A549 (cell line): ENCODE measurements at regions not wholly inside any gene's neighbourhood (a gene's known extent, or its start where the extent isn't known, plus 50 kb on each side); places are given as distances from the start of the nearest gene placed in this dataset.

Experiments used
- ATAC-seq, 2 experiments: fragments of 200-7000 bp in 1 of 2; fragments of >200 bp in 1 of 2; cut with Nextera tagmentation in 1 of 2; cut with Tn5 transposase in 1 of 2; 3 replicates each; pipeline versions ENCODE4 v1.8.0 to v1.9.1; 2018 to 2020; ENCODE audit warnings: mild to moderate bottlenecking in 1 of 2, moderate library complexity in 1 of 2
- CTCF ChIA-PET: fragments of 300-600 bp; sonication (Branson Sonifier 250); formaldehyde crosslinking; extraction: SDS; loops from one replicate; lab custom pipeline; 2021; ENCODE audit warnings: antibody characterized with exemption, inconsistent platforms; lab: Yijun Ruan, JAX
- POLR2A ChIA-PET: fragments of 350-600 bp; formaldehyde crosslinking; extraction: SDS; loops from one replicate; lab custom pipeline; 2021; ENCODE audit warnings: antibody characterized with exemption, inconsistent platforms; lab: Yijun Ruan, JAX
- DNase-seq, 2 experiments: peaks; one replicate each; pipeline versions ENCODE4 v3.0.0 to v3.0.0-alpha.2; 2011 to 2016; ENCODE audit warnings: low read depth in 1 of 2, low spot score in 1 of 2
- FAIRE-seq: peaks from 2 replicates; lab custom pipeline; 2011; peaks lifted over from hg19 to GRCh38; lab: Jason Lieb, UNC
- H3K27ac ChIP-seq, 2 experiments: fragments of >200 bp; sonication (Bioruptor Twin); formaldehyde crosslinking; 3 replicates each; pipeline ENCODE4 v1.5.1; 2016 to 2017
- H3K4me1 ChIP-seq: fragments of >200 bp; sonication (Bioruptor Twin); formaldehyde crosslinking; 3 replicates; pipeline ENCODE4 v1.6.1; 2016
- H3K4me2 ChIP-seq: fragments of >200 bp; sonication (Bioruptor Twin); formaldehyde crosslinking; 3 replicates; pipeline ENCODE4 v1.6.1; 2016
- H3K4me3 ChIP-seq: fragments of >200 bp; sonication (Bioruptor Twin); formaldehyde crosslinking; 3 replicates; pipeline ENCODE4 v1.5.1; 2016
- H3K9me3 ChIP-seq: fragments of >200 bp; sonication (Bioruptor Twin); formaldehyde crosslinking; 3 replicates; pipeline ENCODE4 v1.6.1; 2016
- BHLHE40 ChIP-seq: IDR thresholded peaks from 2 replicates; pipeline ENCODE4 v1.6.1; 2012; ENCODE audit warnings: low read depth, low read length, inconsistent platforms
- CBX2 ChIP-seq: fragments of 200-600 bp; sonication (generic); IDR thresholded peaks from 2 replicates; pipeline ENCODE4 v1.6.1; 2016; ENCODE audit warnings: low read depth, mild to moderate bottlenecking, borderline replicate concordance
- CEBPB ChIP-seq, 2 experiments: fragments of >200 bp in 1 of 2; sonication (Bioruptor Twin) in 1 of 2; formaldehyde crosslinking in 1 of 2; IDR thresholded peaks; 2 replicates each; pipeline ENCODE4 v1.6.1; 2012 to 2016
- CHD4 ChIP-seq: fragments of 200-600 bp; sonication (generic); IDR thresholded peaks from 2 replicates; pipeline ENCODE4 v1.6.1; 2016; ENCODE audit warnings: antibody characterized with exemption, mild to moderate bottlenecking, borderline replicate concordance
- EP300 ChIP-seq, 2 experiments: fragments of >200 bp; sonication (Bioruptor Twin); formaldehyde crosslinking; IDR thresholded peaks; 2 replicates in 1 of 2; 3 replicates in 1 of 2; pipeline ENCODE4 v1.6.1; 2016 to 2017
- FOXS1 ChIP-seq: fragments of 250-450 bp; sonication (Bioruptor Pico); IDR thresholded peaks from 2 replicates; pipeline ENCODE4 v1.5.0; 2020; ENCODE audit warnings: mild to moderate bottlenecking, moderate library complexity
- GATA3 ChIP-seq: IDR thresholded peaks from 2 replicates; pipeline ENCODE4 v1.6.1; 2012; ENCODE audit warnings: borderline replicate concordance
- HOXA7 ChIP-seq: fragments of 250-450 bp; sonication (Bioruptor Pico); IDR thresholded peaks from 2 replicates; pipeline ENCODE4 v1.5.0; 2020; ENCODE audit warnings: mild to moderate bottlenecking, moderate library complexity
- HOXB13 ChIP-seq: fragments of 250-450 bp; sonication (Bioruptor Pico); IDR thresholded peaks from 2 replicates; pipeline ENCODE4 v1.5.0; 2020; ENCODE audit warnings: low read depth, mild to moderate bottlenecking, moderate library complexity
- MAZ ChIP-seq: fragments of 150-350 bp; IDR thresholded peaks from 2 replicates; pipeline ENCODE4 v1.6.1; 2014; ENCODE audit warnings: antibody characterized with exemption, low read depth, low read length, borderline replicate concordance
- NR3C1 ChIP-seq: fragments of >200 bp; sonication (Bioruptor Twin); formaldehyde crosslinking; IDR thresholded peaks from 3 replicates; pipeline ENCODE4 v1.6.1; 2017
- POLR2AphosphoS2 ChIP-seq: conservative IDR thresholded peaks from 2 replicates; pipeline ENCODE4 v1.6.1; 2012; ENCODE audit warnings: low read length, improper control_type of control experiment, inconsistent platforms
- RAD21 ChIP-seq, 2 experiments: fragments of >200 bp in 1 of 2; sonication (Bioruptor Twin) in 1 of 2; formaldehyde crosslinking in 1 of 2; IDR thresholded peaks in 1 of 2; conservative IDR thresholded peaks in 1 of 2; 2 replicates in 1 of 2; 3 replicates in 1 of 2; pipeline ENCODE4 v1.6.1; 2012 to 2018; ENCODE audit warnings: inconsistent platforms in 1 of 2
- RFX5 ChIP-seq: fragments of 450-650 bp; IDR thresholded peaks from 2 replicates; pipeline ENCODE4 v1.7.1; 2014; ENCODE audit warnings: antibody characterized with exemption, mild to moderate bottlenecking, moderate library complexity
- SMC3 ChIP-seq: fragments of >200 bp; sonication (Bioruptor Twin); formaldehyde crosslinking; IDR thresholded peaks from 3 replicates; pipeline ENCODE4 v1.6.1; 2018; ENCODE audit warnings: inconsistent platforms
- TFCP2L1 ChIP-seq: fragments of 250-450 bp; sonication (Bioruptor Pico); IDR thresholded peaks from 2 replicates; pipeline ENCODE4 v1.5.0; 2021; ENCODE audit warnings: mild to moderate bottlenecking
- ZC3H11A ChIP-seq: fragments of 450-650 bp; IDR thresholded peaks from 2 replicates; pipeline ENCODE4 v1.6.1; 2014; ENCODE audit warnings: antibody characterized with exemption, mild to moderate bottlenecking
- ZNF302 ChIP-seq: fragments of 250-450 bp; sonication (Bioruptor Pico); IDR thresholded peaks from 2 replicates; pipeline ENCODE4 v1.9.0; 2021; ENCODE audit warnings: inconsistent platforms, mild to moderate bottlenecking, moderate library complexity
- WGBS: methylation state at CpG from one replicate; pipeline ENCODE4 v1.1.6; 2017; ENCODE audit errors: missing lambda C conversion rate; 5-methylcytosine and 5-hydroxymethylcytosine counted together
- TF ChIP-seq, protein P1 (sequence below): fragments of 150-350 bp; IDR thresholded peaks from 2 replicates; pipeline ENCODE4 v1.6.1; 2014; ENCODE audit warnings: low read depth, mild to moderate bottlenecking, low read length
- TF ChIP-seq, protein P2 (sequence below): fragments of 250-450 bp; sonication (Bioruptor Pico); IDR thresholded peaks from 2 replicates; pipeline ENCODE4 v1.5.0; 2020; ENCODE audit warnings: low read depth, mild to moderate bottlenecking, moderate library complexity
- TF ChIP-seq, protein P3 (sequence below): fragments of >200 bp; sonication (Bioruptor Twin); formaldehyde crosslinking; IDR thresholded peaks from 2 replicates; pipeline ENCODE4 v1.6.1; 2016
- TF ChIP-seq, protein P4 (sequence below): IDR thresholded peaks from 2 replicates; pipeline ENCODE4 v1.6.1; 2012; ENCODE audit warnings: low read depth, borderline replicate concordance
- TF ChIP-seq, protein P5 (sequence below): fragments of 200-600 bp; sonication (generic); IDR thresholded peaks from 2 replicates; pipeline ENCODE4 v1.6.1; 2016; ENCODE audit warnings: antibody characterized with exemption, mild to moderate bottlenecking, moderate library complexity
- TF ChIP-seq, protein P6 (sequence below): IDR thresholded peaks from 2 replicates; pipeline ENCODE4 v1.6.1; 2012

DNA sequence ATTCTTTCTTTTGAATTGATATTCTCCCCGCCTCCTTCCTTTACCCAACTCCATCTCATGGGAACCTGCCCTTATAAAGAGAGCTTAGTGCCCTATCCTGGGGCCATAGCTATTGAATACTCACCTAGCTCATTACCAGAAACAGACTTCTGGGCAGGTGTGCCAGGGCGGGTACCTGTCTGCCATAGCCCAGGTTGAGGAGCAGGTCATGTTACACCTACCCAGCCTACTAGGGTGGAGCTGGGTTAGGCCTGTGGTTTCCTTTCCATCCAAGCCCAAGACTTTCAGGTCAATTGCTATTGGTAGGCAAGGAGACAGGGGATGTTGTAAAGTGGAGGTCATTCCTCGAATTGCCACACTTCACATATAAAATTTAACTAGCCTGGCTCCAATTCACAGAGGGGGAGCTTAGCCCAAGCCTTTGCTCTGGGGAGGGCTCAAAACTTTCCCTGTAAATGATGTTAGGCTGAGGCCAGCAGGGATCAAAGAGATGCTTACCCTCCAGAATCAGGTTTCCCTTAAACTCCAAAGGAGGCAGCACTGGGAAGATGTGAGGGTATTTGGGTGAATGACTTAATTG lies 87.1 kb upstream of the IPO9 start:
- ATAC-seq (no peak), DNase-seq (no peak), FAIRE-seq (no peak)
- TF ChIP-seq, protein P1, sequence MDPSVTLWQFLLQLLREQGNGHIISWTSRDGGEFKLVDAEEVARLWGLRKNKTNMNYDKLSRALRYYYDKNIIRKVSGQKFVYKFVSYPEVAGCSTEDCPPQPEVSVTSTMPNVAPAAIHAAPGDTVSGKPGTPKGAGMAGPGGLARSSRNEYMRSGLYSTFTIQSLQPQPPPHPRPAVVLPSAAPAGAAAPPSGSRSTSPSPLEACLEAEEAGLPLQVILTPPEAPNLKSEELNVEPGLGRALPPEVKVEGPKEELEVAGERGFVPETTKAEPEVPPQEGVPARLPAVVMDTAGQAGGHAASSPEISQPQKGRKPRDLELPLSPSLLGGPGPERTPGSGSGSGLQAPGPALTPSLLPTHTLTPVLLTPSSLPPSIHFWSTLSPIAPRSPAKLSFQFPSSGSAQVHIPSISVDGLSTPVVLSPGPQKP = no peak
- TF ChIP-seq ZNF302 (CRISPR knock-in tag) = no peak
- TF ChIP-seq FOXS1 (CRISPR knock-in tag) = no peak
- TF ChIP-seq SMC3 = no peak
- TF ChIP-seq POLR2AphosphoS2 = no peak
- no peak for TF ChIP-seq CBX2
- TF ChIP-seq ZC3H11A = no peak
- no peak for TF ChIP-seq MAZ
- TF ChIP-seq, protein P2, sequence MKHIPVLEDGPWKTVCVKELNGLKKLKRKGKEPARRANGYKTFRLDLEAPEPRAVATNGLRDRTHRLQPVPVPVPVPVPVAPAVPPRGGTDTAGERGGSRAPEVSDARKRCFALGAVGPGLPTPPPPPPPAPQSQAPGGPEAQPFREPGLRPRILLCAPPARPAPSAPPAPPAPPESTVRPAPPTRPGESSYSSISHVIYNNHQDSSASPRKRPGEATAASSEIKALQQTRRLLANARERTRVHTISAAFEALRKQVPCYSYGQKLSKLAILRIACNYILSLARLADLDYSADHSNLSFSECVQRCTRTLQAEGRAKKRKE (CRISPR knock-in tag) = no peak
- TF ChIP-seq GATA3 = no peak
- TF ChIP-seq RFX5 = no peak
- TF ChIP-seq RAD21 (conservative IDR thresholded peaks at IDR 0.05 in 1 of 2, IDR thresholded peaks at IDR 0.05 in 1 of 2) = no peak
- TF ChIP-seq, protein P3, sequence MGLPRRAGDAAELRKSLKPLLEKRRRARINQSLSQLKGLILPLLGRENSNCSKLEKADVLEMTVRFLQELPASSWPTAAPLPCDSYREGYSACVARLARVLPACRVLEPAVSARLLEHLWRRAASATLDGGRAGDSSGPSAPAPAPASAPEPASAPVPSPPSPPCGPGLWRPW = no peak
- TF ChIP-seq CHD4 = no peak
- no peak for TF ChIP-seq HOXA7 (CRISPR knock-in tag)
- TF ChIP-seq, protein P4, sequence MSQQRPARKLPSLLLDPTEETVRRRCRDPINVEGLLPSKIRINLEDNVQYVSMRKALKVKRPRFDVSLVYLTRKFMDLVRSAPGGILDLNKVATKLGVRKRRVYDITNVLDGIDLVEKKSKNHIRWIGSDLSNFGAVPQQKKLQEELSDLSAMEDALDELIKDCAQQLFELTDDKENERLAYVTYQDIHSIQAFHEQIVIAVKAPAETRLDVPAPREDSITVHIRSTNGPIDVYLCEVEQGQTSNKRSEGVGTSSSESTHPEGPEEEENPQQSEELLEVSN = no peak
- TF ChIP-seq BHLHE40 = no peak
- TF ChIP-seq, protein P5, sequence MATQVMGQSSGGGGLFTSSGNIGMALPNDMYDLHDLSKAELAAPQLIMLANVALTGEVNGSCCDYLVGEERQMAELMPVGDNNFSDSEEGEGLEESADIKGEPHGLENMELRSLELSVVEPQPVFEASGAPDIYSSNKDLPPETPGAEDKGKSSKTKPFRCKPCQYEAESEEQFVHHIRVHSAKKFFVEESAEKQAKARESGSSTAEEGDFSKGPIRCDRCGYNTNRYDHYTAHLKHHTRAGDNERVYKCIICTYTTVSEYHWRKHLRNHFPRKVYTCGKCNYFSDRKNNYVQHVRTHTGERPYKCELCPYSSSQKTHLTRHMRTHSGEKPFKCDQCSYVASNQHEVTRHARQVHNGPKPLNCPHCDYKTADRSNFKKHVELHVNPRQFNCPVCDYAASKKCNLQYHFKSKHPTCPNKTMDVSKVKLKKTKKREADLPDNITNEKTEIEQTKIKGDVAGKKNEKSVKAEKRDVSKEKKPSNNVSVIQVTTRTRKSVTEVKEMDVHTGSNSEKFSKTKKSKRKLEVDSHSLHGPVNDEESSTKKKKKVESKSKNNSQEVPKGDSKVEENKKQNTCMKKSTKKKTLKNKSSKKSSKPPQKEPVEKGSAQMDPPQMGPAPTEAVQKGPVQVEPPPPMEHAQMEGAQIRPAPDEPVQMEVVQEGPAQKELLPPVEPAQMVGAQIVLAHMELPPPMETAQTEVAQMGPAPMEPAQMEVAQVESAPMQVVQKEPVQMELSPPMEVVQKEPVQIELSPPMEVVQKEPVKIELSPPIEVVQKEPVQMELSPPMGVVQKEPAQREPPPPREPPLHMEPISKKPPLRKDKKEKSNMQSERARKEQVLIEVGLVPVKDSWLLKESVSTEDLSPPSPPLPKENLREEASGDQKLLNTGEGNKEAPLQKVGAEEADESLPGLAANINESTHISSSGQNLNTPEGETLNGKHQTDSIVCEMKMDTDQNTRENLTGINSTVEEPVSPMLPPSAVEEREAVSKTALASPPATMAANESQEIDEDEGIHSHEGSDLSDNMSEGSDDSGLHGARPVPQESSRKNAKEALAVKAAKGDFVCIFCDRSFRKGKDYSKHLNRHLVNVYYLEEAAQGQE = no peak
- ChIA-PET POLR2A (no interaction called here), CTCF (interaction anchor here (0.7 to 7.8 kb wide), 11 partner anchors 10 to 182 kb away, joined by 3 to 47 read pairs (median 8); no protein-coding TSS in a partner anchor)
- peaks cover 15% of the 10 kb centered on the region; the same call in 1 of the 3 replicates for H3K4me1 ChIP-seq
- H3K4me3 ChIP-seq = no peak overlapping the region
- H3K9me3 ChIP-seq = no peaks in the 10 kb centered on the region
- WGBS = 73% methylated on average over 3 of the region's 3 CpGs
- no peak overlapping the region for H3K4me2 ChIP-seq
- H3K27ac ChIP-seq = no peak overlapping the region

DNA sequence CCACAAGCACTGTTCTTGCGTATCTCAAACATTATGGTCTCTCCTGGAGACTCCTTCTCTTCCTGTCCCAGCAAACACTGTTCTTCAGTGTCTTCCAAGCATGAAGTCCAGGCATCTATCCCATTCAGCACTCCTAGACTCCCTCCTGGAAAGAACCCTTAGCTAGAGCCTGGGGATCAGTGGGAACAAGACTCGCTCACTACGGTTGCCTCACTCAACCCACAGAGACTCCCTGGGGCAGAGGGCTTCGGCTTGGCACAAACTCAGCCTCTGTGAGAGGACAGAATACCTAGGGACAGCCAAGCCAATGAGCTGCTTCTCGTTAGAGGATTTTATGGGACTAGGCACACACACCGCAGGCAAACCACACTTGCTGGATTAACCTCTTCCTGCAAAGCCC lies 86.5 kb upstream of the IPO9 start:
- 72% methylated on average over 5 of the region's 6 CpGs for WGBS
- ATAC-seq = no peak
- ChIA-PET CTCF (interaction anchor here (0.7 to 7.8 kb wide), 10 partner anchors 10 to 183 kb away, joined by 3 to 47 read pairs (median 8); no protein-coding TSS in a partner anchor), POLR2A (no interaction called here)
- Histone ChIP-seq H3K9me3 (no peaks in the 10 kb centered on the region), H3K4me2 (no peak overlapping the region), H3K4me1 (peaks cover 16% of the 10 kb centered on the region; the same call in 2 of the 3 replicates), H3K27ac (no peak overlapping the region), H3K4me3 (no peak overlapping the region)
- TF ChIP-seq EP300 (IDR thresholded peaks at IDR 0.05) = no peak
- TF ChIP-seq NR3C1 = no peak
- no peak for TF ChIP-seq HOXB13
- no peak for TF ChIP-seq FOXS1 (CRISPR knock-in tag)
- TF ChIP-seq CEBPB (IDR thresholded peaks at IDR 0.05) = no peak
- no peak for TF ChIP-seq POLR2AphosphoS2
- TF ChIP-seq TFCP2L1 (CRISPR knock-in tag) = no peak
- TF ChIP-seq, protein P6, sequence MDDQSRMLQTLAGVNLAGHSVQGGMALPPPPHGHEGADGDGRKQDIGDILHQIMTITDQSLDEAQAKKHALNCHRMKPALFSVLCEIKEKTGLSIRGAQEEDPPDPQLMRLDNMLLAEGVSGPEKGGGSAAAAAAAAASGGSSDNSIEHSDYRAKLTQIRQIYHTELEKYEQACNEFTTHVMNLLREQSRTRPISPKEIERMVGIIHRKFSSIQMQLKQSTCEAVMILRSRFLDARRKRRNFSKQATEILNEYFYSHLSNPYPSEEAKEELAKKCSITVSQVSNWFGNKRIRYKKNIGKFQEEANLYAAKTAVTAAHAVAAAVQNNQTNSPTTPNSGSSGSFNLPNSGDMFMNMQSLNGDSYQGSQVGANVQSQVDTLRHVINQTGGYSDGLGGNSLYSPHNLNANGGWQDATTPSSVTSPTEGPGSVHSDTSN = no peak
- no peak for FAIRE-seq
- DNase-seq = no peak
